Spinal cord (tissue), 1 donor: ENCODE measurements at regions not wholly inside any gene's neighbourhood (a gene's known extent, or its start where the extent isn't known, plus 50 kb on each side); places are given as distances from the start of the nearest gene placed in this dataset. TPM values are rescaled to one million over a fixed set of nuclear protein-coding genes. Genes with fewer than 3 reads are reported as not detected.

Experiments
- small RNA-seq: library from RNA; depleted of rRNA; stranded (forward); fragments of <200 nt; gene quantifications from one replicate; pipeline ENCODE3, GENCODE V24; 2014; ENCODE audit warnings: low replicate concordance

Small RNA genes lying in the stretch of these regions (small RNA-seq; reads per million reads assigned to genes)
- gene MIR4460 = not detected
